Fibroblast of the aortic adventitia (primary cell): ENCODE measurements at regions not wholly inside any gene's neighbourhood (a gene's known extent, or its start where the extent isn't known, plus 50 kb on each side); places are given as distances from the start of the nearest gene placed in this dataset.

Experiments
- DNase-seq: peaks from one replicate; pipeline ENCODE4 v3.0.0-alpha.2; 2010; ENCODE audit warnings: low read depth
- H3K4me3 ChIP-seq: 2 replicates; pipeline ENCODE4 v1.5.1; 2011; ENCODE audit warnings: low read depth, mild to moderate bottlenecking, control low read depth, low read length, moderate library complexity
- TF ChIP-seq, protein P1 (sequence below): IDR thresholded peaks from 2 replicates; pipeline ENCODE4 v1.5.1; 2011; ENCODE audit warnings: mild to moderate bottlenecking, low read length, control low read depth, inconsistent platforms; ENCODE audit not compliant: insufficient read depth

- no peak overlapping the region for H3K4me3 ChIP-seq
- no peak for DNase-seq
- TF ChIP-seq, protein P1, sequence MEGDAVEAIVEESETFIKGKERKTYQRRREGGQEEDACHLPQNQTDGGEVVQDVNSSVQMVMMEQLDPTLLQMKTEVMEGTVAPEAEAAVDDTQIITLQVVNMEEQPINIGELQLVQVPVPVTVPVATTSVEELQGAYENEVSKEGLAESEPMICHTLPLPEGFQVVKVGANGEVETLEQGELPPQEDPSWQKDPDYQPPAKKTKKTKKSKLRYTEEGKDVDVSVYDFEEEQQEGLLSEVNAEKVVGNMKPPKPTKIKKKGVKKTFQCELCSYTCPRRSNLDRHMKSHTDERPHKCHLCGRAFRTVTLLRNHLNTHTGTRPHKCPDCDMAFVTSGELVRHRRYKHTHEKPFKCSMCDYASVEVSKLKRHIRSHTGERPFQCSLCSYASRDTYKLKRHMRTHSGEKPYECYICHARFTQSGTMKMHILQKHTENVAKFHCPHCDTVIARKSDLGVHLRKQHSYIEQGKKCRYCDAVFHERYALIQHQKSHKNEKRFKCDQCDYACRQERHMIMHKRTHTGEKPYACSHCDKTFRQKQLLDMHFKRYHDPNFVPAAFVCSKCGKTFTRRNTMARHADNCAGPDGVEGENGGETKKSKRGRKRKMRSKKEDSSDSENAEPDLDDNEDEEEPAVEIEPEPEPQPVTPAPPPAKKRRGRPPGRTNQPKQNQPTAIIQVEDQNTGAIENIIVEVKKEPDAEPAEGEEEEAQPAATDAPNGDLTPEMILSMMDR: no peak
These were observed 229.2 kb upstream of the SMIM21 start for GRCh38 chr18:75656563-75657247.

DNA sequence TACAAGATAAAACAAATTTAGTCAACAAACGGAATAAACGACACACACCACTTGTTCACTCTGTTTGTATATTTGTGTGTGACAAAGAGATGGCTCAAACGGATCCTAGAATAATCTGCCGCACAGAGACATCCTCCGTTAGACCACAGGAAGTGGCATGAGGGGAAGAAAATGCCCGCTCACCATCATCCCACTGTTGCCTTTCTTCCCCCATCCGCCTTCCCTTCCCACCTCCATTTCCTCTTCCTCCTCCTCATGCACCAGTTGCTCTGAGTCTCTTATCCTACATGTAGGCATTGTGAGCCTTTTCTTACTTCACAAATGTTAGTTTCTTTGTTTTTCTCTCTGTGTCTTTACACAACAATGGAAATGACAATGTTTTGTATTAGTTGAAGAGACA lies 228.5 kb upstream of the SMIM21 start:
- TF ChIP-seq, protein P1: no peak
- H3K4me3 ChIP-seq: no peak overlapping the region
- DNase-seq: no peak

DNA sequence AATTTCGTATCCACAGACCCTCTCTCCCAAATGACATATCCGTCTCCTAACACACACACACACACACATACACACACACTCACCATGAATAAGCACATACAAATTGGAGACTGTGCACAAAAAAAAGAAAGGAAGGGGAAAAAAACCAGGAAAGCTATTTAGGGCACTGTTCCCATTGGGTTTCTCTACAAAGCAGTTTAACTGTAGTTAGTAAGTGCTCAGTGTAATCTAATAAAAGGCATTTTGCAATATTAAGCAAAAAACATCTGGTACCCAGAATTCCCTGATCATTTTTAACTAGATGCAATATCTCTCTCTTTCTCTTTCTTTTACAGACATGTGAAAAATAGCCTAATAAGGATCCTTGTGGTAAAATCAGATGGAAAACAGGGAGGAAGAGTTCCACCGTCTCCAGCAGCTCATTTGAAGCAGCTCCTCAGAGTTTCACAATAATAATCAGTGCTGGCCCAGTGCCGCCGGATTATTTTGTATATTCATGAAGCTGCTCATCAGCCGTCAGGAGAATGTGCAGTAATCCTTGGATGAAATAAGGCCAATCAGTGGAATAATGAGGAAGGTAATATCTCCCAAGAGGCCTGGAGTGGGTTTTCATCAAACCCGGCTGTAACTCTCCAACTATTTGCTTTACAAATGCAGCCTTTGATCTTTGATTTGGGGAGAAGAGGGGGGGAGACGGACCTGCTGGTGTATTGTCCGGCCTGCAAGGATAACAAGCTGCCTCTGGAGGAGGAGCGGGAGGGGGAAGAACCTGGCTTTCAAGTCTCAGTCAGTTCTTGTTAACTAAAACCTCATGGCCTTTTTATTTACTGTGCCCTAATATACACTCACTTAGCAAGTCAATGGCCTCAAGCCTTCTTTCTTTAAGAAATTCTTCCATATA lies 227.6 kb upstream of the SMIM21 start:
- H3K4me3 ChIP-seq: no peak overlapping the region
- TF ChIP-seq, protein P1: no peak
- DNase-seq: no peak

DNA sequence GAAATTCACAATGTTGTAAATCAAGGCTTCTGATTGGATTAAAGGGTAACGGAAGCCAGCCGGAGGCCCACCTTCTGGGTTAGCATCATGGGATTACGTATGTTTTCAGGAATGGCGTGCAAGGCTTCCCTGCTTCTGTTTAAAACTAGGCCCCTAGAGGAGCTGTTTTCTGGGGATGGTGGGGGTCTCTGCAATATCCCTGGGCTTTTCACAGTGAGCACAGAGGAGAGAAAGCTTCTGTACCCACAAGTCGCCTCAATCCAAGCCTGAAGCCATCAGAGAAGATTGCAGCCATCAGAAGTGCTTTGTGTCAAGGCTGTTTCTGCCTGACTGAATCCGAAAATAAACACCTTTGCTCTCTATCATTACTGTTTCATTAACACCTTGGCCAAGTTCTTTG lies 226.9 kb upstream of the SMIM21 start:
- H3K4me3 ChIP-seq: no peak overlapping the region
- TF ChIP-seq, protein P1: no peak
- DNase-seq: no peak

GRCh38 chr18:75652528-75652927 lies 225.0 kb upstream of the SMIM21 start:
- TF ChIP-seq, protein P1: no peak
- no peak for DNase-seq

GRCh38 chr18:75644871-75645270 lies 217.4 kb upstream of the SMIM21 start:
- H3K4me3 ChIP-seq: no peak overlapping the region
- TF ChIP-seq, protein P1: no peak
- DNase-seq: no peak

More at GRCh38 chr18:75652528-75652927, 225.0 kb upstream of the SMIM21 start:
- H3K4me3 ChIP-seq: no peak overlapping the region
